Thoracic aorta (tissue), 2 donors: ENCODE measurements at regions not wholly inside any gene's neighbourhood (a gene's known extent, or its start where the extent isn't known, plus 50 kb on each side); places are given as distances from the start of the nearest gene placed in this dataset.

Experiments used
- ATAC-seq: fragments of 150-250 bp; one replicate; pipeline ENCODE4 v1.8.0; 2017; ENCODE audit warnings: low read depth; ENCODE audit not compliant: insufficient number of reproducible peaks, low FRiP score
- DNase-seq: peaks from one replicate; pipeline ENCODE4 v3.0.0-alpha.2; 2020; ENCODE audit warnings: low spot score
- H3K27ac ChIP-seq, 2 donors: fragments of 200-600 bp; sonication (generic); 1 replicate in 1 of 2; 2 replicates in 1 of 2; pipeline ENCODE4 v1.5.1; 2016; ENCODE audit warnings: mild to moderate bottlenecking in 2 of 2, moderate library complexity in 2 of 2
- H3K27me3 ChIP-seq: fragments of 200-600 bp; sonication (generic); replicated peaks from 2 replicates; pipeline ENCODE4 v1.6.0; 2016; ENCODE audit warnings: mild to moderate bottlenecking; ENCODE audit not compliant: insufficient read depth
- H3K36me3 ChIP-seq: fragments of 200-600 bp; sonication (generic); one replicate; pipeline ENCODE4 v1.5.1; 2016
- H3K4me1 ChIP-seq, 2 donors: fragments of 200-600 bp; sonication (generic); 1 replicate in 1 of 2; 2 replicates in 1 of 2; pipeline versions ENCODE4 v1.5.1 to v1.6.0; 2016; ENCODE audit warnings: low read depth in 2 of 2, mild to moderate bottlenecking in 1 of 2; ENCODE audit not compliant: control insufficient read depth in 1 of 2
- H3K4me3 ChIP-seq: fragments of 200-600 bp; sonication (generic); 2 replicates; pipeline ENCODE4 v1.5.1; 2016; ENCODE audit warnings: mild to moderate bottlenecking
- H3K9me3 ChIP-seq: fragments of 200-600 bp; sonication (generic); 2 replicates; pipeline ENCODE4 v1.5.1; 2016
- CTCF ChIP-seq: fragments of 200-600 bp; sonication (generic); IDR thresholded peaks from one replicate; pipeline ENCODE4 v1.5.1; 2019; ENCODE audit warnings: antibody characterized with exemption

- Histone ChIP-seq H3K4me1 (peaks cover 0 to 12% of the 10 kb centered on the region in 2 donors), H3K27me3 (no peaks in the 10 kb centered on the region), H3K27ac (no peak overlapping the region), H3K36me3 (no peaks in the 10 kb centered on the region), H3K9me3 (no peaks in the 10 kb centered on the region), H3K4me3 (no peak overlapping the region)
- no peak for DNase-seq
- no peak for ATAC-seq
- TF ChIP-seq CTCF: no peak
Measured at GRCh38 chr2:19231625-19232024, 126.8 kb downstream of the OSR1 start.

DNA sequence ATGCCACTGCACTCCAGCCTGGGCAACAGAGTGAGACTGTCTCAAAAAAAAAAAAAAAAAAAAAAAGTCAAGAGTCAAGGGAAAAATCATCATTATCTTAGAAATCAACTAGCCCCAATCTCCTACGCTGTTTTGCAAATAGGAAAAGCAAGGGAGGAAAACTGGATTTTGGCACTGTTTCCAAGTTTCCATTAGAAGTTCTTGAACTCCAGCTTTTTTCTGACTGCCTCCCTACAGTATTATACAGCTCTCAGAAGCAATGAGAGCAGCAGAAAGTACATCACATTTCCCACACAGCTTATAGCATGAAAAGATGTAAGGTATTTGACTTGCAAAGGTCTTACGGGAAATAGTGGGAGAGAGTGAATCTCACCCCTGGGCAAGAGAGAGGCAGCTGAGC, 127.8 kb downstream of the OSR1 start:
- Histone ChIP-seq H3K4me1 (peaks cover 0 to 12% of the 10 kb centered on the region in 2 donors), H3K27ac (no peak overlapping the region), H3K4me3 (no peak overlapping the region), H3K36me3 (no peaks in the 10 kb centered on the region), H3K9me3 (no peaks in the 10 kb centered on the region), H3K27me3 (no peaks in the 10 kb centered on the region)
- DNase-seq (no peak), ATAC-seq (no peak)
- no peak for TF ChIP-seq CTCF

DNA sequence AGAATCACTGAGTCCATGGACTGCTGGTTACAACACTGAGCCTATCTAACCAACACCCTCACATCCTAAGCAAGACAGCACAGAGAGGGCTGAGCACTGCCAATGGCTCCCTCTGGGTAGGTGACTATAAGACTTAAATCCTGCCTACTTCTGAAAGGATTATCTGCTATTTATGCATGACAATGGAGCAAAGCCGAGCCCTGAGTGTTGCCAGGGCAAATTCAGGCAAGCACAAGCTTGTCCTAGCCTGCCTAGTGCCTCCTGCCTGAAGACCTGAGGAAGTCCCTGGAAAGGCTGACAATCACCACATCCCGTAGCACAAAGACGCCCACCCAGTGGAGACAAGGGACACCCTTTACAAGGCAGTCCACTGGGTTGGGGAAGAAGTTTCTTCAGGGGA, 129.7 kb downstream of the OSR1 start:
- Histone ChIP-seq H3K27ac (no peak overlapping the region), H3K9me3 (no peaks in the 10 kb centered on the region), H3K4me1 (peaks cover 0 to 12% of the 10 kb centered on the region in 2 donors), H3K4me3 (no peak overlapping the region), H3K27me3 (no peaks in the 10 kb centered on the region), H3K36me3 (no peaks in the 10 kb centered on the region)
- TF ChIP-seq CTCF: no peak
- no peak for ATAC-seq
- DNase-seq: no peak

- Histone ChIP-seq H3K27me3 (no peaks in the 10 kb centered on the region), H3K36me3 (no peaks in the 10 kb centered on the region), H3K4me3 (no peak overlapping the region), H3K9me3 (no peaks in the 10 kb centered on the region), H3K27ac (no peak overlapping the region), H3K4me1 (peaks cover 0 to 12% of the 10 kb centered on the region in 2 donors)
- no peak for TF ChIP-seq CTCF
- DNase-seq (no peak), ATAC-seq (no peak)
Measured at GRCh38 chr2:19228181-19228593, 130.2 kb downstream of the OSR1 start.

GRCh38 chr2:19226871-19227270, 131.6 kb downstream of the OSR1 start:
- H3K27ac ChIP-seq: no peak overlapping the region
- no peak for TF ChIP-seq CTCF
- H3K4me1 ChIP-seq: peaks cover 0 to 21% of the 10 kb centered on the region in 2 donors
- no peaks in the 10 kb centered on the region for H3K27me3 ChIP-seq
- DNase-seq (no peak), ATAC-seq (no peak)
- H3K4me3 ChIP-seq: no peak overlapping the region
- no peaks in the 10 kb centered on the region for H3K36me3 ChIP-seq
- H3K9me3 ChIP-seq: no peaks in the 10 kb centered on the region
